A549 (cell line): ENCODE measurements at regions not wholly inside any gene's neighbourhood (a gene's known extent, or its start where the extent isn't known, plus 50 kb on each side); places are given as distances from the start of the nearest gene placed in this dataset.

Experiments used
- POLR2A ChIP-seq: IDR thresholded peaks from 2 replicates; pipeline ENCODE4 v1.6.1; 2012; ENCODE audit warnings: mild to moderate bottlenecking, low read length
- TF ChIP-seq, protein P1 (sequence below): fragments of >200 bp; sonication (Bioruptor Twin); formaldehyde crosslinking; IDR thresholded peaks from 3 replicates; pipeline ENCODE4 v1.5.1; 2016

DNA sequence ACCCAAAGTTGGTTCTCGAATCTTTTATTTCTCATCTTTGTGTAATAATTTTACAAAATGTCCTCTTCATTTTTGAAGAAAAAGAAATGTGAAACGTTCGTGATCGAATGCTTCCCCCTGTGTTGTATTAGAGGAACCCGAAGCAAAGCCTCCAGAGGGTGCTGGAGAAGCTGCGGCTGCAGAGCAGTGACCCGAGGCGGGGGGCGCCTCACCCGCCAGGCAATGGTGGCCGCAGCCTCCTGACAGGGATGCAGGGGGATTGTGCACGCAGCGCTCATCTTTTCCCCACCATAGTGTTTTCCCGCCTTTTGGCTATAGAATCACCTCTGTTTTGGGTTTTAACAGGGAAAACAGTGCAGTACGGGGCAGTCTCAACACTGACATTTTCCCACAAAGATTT is 307.5 kb upstream of the ANKRD30A start:
- TF ChIP-seq, protein P1, sequence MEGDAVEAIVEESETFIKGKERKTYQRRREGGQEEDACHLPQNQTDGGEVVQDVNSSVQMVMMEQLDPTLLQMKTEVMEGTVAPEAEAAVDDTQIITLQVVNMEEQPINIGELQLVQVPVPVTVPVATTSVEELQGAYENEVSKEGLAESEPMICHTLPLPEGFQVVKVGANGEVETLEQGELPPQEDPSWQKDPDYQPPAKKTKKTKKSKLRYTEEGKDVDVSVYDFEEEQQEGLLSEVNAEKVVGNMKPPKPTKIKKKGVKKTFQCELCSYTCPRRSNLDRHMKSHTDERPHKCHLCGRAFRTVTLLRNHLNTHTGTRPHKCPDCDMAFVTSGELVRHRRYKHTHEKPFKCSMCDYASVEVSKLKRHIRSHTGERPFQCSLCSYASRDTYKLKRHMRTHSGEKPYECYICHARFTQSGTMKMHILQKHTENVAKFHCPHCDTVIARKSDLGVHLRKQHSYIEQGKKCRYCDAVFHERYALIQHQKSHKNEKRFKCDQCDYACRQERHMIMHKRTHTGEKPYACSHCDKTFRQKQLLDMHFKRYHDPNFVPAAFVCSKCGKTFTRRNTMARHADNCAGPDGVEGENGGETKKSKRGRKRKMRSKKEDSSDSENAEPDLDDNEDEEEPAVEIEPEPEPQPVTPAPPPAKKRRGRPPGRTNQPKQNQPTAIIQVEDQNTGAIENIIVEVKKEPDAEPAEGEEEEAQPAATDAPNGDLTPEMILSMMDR: no peak
- no peak for TF ChIP-seq POLR2A
